ENCODE measurements at regions not wholly inside any gene's neighbourhood (a gene's known extent, or its start where the extent isn't known, plus 50 kb on each side); places are given as distances from the start of the nearest gene placed in this dataset.

DNA sequence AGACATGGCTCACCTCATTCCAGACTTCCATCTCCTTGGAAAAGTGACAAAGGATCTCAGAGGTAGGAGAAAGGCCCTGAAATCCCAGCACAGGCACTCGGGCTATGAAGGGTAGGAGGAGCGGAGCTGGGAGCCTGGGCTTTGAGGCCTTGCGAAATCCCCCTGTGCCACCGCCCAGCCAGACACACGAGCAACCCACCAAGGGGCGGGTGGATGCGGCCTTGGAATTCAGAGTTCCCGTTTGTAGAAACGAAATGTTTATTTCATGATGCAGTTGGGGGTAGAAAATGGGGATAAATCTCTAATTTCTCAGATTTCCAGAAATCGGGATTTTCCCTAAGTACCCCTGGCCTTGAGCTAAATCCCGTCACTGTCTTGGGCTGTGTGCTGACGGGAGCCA lies 177.1 kb upstream of the HDAC4 start:
- no peak overlapping the region for H3K4me3 ChIP-seq (ENCODE audit: low read length)
- H3K27me3 Mint-ChIP-seq, result no peaks in the 10 kb centered on the region
- no peaks in the 10 kb centered on the region for H3K4me1 Mint-ChIP-seq (ENCODE audit: low read depth)
- no peaks in the 10 kb centered on the region for H3K4me1 ChIP-seq (ENCODE audit: insufficient read depth, low read length)
- no peak for ATAC-seq (ENCODE audit: poor library complexity)
- H3K4me3 Mint-ChIP-seq, result no peak overlapping the region
- ChIA-PET CTCF (no interaction called here), POLR2A (no interaction called here)
- no peaks in the 10 kb centered on the region for H3K9me3 Mint-ChIP-seq
- no peak overlapping the region for H3K27ac ChIP-seq (ENCODE audit: low read depth in 1 of 2, low read length in 2 of 2)
- H3K27ac Mint-ChIP-seq, result no peak overlapping the region
- H3K27me3 ChIP-seq (ENCODE audit: control insufficient read depth in 1 of 2, insufficient read depth in 2 of 2, low read length in 2 of 2), result no peaks in the 10 kb centered on the region
- H3K36me3 ChIP-seq (ENCODE audit: insufficient read depth, low read length), result no peaks in the 10 kb centered on the region
- TF ChIP-seq, protein P1, sequence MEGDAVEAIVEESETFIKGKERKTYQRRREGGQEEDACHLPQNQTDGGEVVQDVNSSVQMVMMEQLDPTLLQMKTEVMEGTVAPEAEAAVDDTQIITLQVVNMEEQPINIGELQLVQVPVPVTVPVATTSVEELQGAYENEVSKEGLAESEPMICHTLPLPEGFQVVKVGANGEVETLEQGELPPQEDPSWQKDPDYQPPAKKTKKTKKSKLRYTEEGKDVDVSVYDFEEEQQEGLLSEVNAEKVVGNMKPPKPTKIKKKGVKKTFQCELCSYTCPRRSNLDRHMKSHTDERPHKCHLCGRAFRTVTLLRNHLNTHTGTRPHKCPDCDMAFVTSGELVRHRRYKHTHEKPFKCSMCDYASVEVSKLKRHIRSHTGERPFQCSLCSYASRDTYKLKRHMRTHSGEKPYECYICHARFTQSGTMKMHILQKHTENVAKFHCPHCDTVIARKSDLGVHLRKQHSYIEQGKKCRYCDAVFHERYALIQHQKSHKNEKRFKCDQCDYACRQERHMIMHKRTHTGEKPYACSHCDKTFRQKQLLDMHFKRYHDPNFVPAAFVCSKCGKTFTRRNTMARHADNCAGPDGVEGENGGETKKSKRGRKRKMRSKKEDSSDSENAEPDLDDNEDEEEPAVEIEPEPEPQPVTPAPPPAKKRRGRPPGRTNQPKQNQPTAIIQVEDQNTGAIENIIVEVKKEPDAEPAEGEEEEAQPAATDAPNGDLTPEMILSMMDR (IDR thresholded peaks at IDR 0.05), result no peak
- no peak for DNase-seq
- no peaks in the 10 kb centered on the region for H3K36me3 Mint-ChIP-seq (ENCODE audit: low read depth)
- intact Hi-C loops (cut with DNase I, micrococcal nuclease), result no loop called here
- peaks cover 0 to 17% of the 10 kb centered on the region in 2 experiments for H3K9me3 ChIP-seq (ENCODE audit: control insufficient read depth in 1 of 2, insufficient read depth in 1 of 2, low read length in 2 of 2)

DNA sequence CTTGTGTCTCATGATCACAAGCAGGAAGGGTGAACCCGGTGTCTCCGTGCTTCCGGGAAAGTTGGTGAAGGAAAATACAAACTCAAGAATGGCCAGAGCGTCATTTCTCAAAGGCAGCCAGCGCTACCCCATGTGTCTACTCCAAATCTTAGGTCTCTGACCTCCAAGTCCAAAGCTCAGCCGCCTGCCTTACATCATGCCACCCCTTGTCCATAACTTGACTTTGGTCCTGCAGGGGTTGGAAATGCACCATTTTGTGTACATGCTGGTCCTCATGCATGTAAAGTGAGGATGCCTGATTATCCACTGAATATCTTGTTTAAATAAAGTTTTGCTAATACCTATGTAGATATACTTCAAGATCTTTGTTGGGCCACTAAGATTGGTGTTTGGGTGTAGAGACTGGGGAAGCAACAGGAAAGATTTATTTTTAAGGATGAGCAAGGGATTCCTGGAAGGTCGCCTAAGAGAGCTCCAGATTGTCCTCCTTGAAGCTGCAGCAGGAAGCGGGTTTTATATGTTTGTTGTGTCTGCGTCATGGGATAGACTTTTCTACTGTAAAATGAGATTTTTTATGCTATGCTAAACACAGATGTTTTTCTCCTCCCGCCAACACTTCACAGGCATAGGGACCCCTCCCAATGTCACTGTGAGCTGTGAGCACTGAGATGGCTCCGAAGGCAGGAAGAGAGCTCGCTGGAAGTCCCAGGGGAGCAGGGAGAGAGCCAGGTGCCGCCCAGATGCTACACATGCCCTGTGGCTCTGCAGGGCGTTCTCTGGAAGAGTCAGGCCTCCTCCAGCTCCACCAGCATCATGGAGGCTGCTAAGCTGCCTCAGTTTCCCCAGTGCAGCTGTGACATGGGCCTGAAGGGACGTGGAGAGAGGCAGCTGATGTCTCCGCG lies 176.2 kb upstream of the HDAC4 start:
- intact Hi-C loops (cut with DNase I, micrococcal nuclease), result no loop called here
- Histone ChIP-seq H3K27ac (ENCODE audit: low read depth in 1 of 2, low read length in 2 of 2) (no peak overlapping the region), H3K9me3 (ENCODE audit: control insufficient read depth in 1 of 2, insufficient read depth in 1 of 2, low read length in 2 of 2) (peaks cover 0 to 17% of the 10 kb centered on the region in 2 experiments), H3K4me3 (ENCODE audit: low read length) (no peak overlapping the region), H3K4me1 (ENCODE audit: insufficient read depth, low read length) (no peaks in the 10 kb centered on the region), H3K27me3 (ENCODE audit: control insufficient read depth in 1 of 2, insufficient read depth in 2 of 2, low read length in 2 of 2) (no peaks in the 10 kb centered on the region), H3K36me3 (ENCODE audit: insufficient read depth, low read length) (no peaks in the 10 kb centered on the region)
- no peak for DNase-seq
- no peaks in the 10 kb centered on the region for H3K36me3 Mint-ChIP-seq (ENCODE audit: low read depth)
- ChIA-PET CTCF (no interaction called here), POLR2A (no interaction called here)
- no peak for ATAC-seq (ENCODE audit: poor library complexity)
- no peak overlapping the region for H3K4me3 Mint-ChIP-seq
- no peaks in the 10 kb centered on the region for H3K9me3 Mint-ChIP-seq
- H3K4me1 Mint-ChIP-seq (ENCODE audit: low read depth), result no peaks in the 10 kb centered on the region
- no peak overlapping the region for H3K27ac Mint-ChIP-seq
- TF ChIP-seq, protein P1 (IDR thresholded peaks at IDR 0.05), result no peak
- H3K27me3 Mint-ChIP-seq, result no peaks in the 10 kb centered on the region

DNA sequence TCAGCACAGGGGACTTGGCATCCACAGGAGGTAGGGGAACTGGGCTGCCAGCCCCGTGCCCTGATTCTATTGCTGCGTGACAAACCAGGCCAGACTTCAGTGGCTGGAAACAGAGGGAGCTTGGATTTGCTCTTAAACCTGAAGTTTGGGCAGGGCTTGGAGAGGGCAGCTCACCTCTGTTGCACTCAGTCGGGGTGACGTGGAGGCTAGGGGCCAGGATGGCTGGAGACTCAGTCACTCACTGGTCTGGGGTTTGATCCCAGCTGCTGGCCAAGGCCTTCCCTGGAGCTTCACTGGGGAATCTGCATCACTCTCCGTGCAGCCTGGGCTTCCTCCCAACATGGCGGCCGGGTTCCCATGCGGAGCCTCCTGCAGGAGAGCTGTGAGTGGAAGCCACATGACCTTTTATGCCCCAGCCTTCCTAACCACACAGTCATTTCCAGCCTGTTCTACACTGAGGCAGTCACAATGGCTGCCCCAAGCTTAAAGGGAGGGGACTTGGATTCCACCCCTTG lies 175.2 kb upstream of the HDAC4 start:
- no peak for ATAC-seq (ENCODE audit: poor library complexity)
- intact Hi-C loops (cut with DNase I, micrococcal nuclease), result no loop called here
- no peak overlapping the region for H3K4me3 Mint-ChIP-seq
- Histone ChIP-seq H3K27me3 (ENCODE audit: control insufficient read depth in 1 of 2, insufficient read depth in 2 of 2, low read length in 2 of 2) (no peaks in the 10 kb centered on the region), H3K9me3 (ENCODE audit: control insufficient read depth in 1 of 2, insufficient read depth in 1 of 2, low read length in 2 of 2) (peaks cover 0 to 17% of the 10 kb centered on the region in 2 experiments), H3K4me3 (ENCODE audit: low read length) (no peak overlapping the region), H3K4me1 (ENCODE audit: insufficient read depth, low read length) (no peaks in the 10 kb centered on the region), H3K36me3 (ENCODE audit: insufficient read depth, low read length) (no peaks in the 10 kb centered on the region), H3K27ac (ENCODE audit: low read depth in 1 of 2, low read length in 2 of 2) (no peak overlapping the region)
- H3K9me3 Mint-ChIP-seq, result no peaks in the 10 kb centered on the region
- no peak for DNase-seq
- POLR2A ChIA-PET, result no interaction called here
- H3K27me3 Mint-ChIP-seq, result no peaks in the 10 kb centered on the region
- no peak overlapping the region for H3K27ac Mint-ChIP-seq
- CTCF ChIA-PET, result no interaction called here
- no peaks in the 10 kb centered on the region for H3K36me3 Mint-ChIP-seq (ENCODE audit: low read depth)
- TF ChIP-seq, protein P1 (IDR thresholded peaks at IDR 0.05), result no peak
- H3K4me1 Mint-ChIP-seq (ENCODE audit: low read depth), result no peaks in the 10 kb centered on the region
